HEK293 (cell line): ENCODE measurements at regions not wholly inside any gene's neighbourhood (a gene's known extent, or its start where the extent isn't known, plus 50 kb on each side); places are given as distances from the start of the nearest gene placed in this dataset.

Source experiments
- GLIS1 ChIP-seq: fragments of 450-650 bp; formaldehyde crosslinking; IDR thresholded peaks from 2 replicates; pipeline ENCODE4 v1.5.1; 2016; ENCODE audit warnings: missing biosample characterization, missing genetic modification characterization
- HOXD13 ChIP-seq: sonication (generic); formaldehyde crosslinking; IDR thresholded peaks from 2 replicates; pipeline ENCODE4 v1.8.0; 2022; ENCODE audit warnings: missing genetic modification reagents, borderline replicate concordance
- IKZF3 ChIP-seq: fragments of 450-650 bp; IDR thresholded peaks from 2 replicates; pipeline ENCODE4 v1.5.0; 2018; ENCODE audit warnings: missing biosample characterization, mild to moderate bottlenecking, missing genetic modification characterization, moderate library complexity
- MEIS1 ChIP-seq: sonication (generic); formaldehyde crosslinking; IDR thresholded peaks from 2 replicates; pipeline ENCODE4 v1.8.1; 2022; ENCODE audit warnings: missing genetic modification reagents, mild to moderate bottlenecking, borderline replicate concordance
- OVOL3 ChIP-seq: fragments of 450-650 bp; formaldehyde crosslinking; IDR thresholded peaks from 2 replicates; pipeline ENCODE4 v1.5.1; 2016; ENCODE audit warnings: missing biosample characterization, missing genetic modification characterization
- SP2 ChIP-seq: fragments of 450-650 bp; formaldehyde crosslinking; IDR thresholded peaks from 2 replicates; pipeline ENCODE4 v1.5.1; 2016; ENCODE audit warnings: missing biosample characterization, missing genetic modification characterization
- TRIM28 ChIP-seq: IDR thresholded peaks from 2 replicates; pipeline ENCODE4 v1.6.1; 2011; ENCODE audit warnings: low read length, control low read depth, borderline replicate concordance
- ZBTB7A ChIP-seq: fragments of 450-650 bp; formaldehyde crosslinking; IDR thresholded peaks from 2 replicates; pipeline ENCODE4 v1.5.1; 2016; ENCODE audit warnings: low read depth, missing biosample characterization, missing genetic modification characterization
- ZEB2 ChIP-seq: fragments of 450-650 bp; formaldehyde crosslinking; IDR thresholded peaks from 2 replicates; pipeline ENCODE4 v1.5.1; 2016; ENCODE audit warnings: missing biosample characterization, missing genetic modification characterization
- ZFP37 ChIP-seq: fragments of 450-650 bp; formaldehyde crosslinking; IDR thresholded peaks from 2 replicates; pipeline ENCODE4 v1.5.1; 2016; ENCODE audit warnings: missing biosample characterization, missing genetic modification characterization
- ZNF121 ChIP-seq: fragments of 450-650 bp; formaldehyde crosslinking; IDR thresholded peaks from 2 replicates; pipeline ENCODE4 v1.5.1; 2016; ENCODE audit warnings: missing biosample characterization, missing genetic modification characterization
- ZNF174 ChIP-seq: fragments of 450-650 bp; formaldehyde crosslinking; IDR thresholded peaks from 2 replicates; pipeline ENCODE4 v1.5.0; 2017; ENCODE audit warnings: missing biosample characterization, mild to moderate bottlenecking, missing genetic modification characterization
- ZNF175 ChIP-seq: fragments of 450-650 bp; formaldehyde crosslinking; IDR thresholded peaks from 2 replicates; pipeline ENCODE4 v1.5.1; 2016; ENCODE audit warnings: missing biosample characterization, missing genetic modification characterization
- ZNF19 ChIP-seq: fragments of 450-650 bp; formaldehyde crosslinking; IDR thresholded peaks from 2 replicates; pipeline ENCODE4; 2016; ENCODE audit warnings: missing biosample characterization, missing genetic modification characterization, low read depth
- ZNF202 ChIP-seq: fragments of 450-650 bp; formaldehyde crosslinking; IDR thresholded peaks from 2 replicates; pipeline ENCODE4 v1.5.1; 2016; ENCODE audit warnings: missing biosample characterization, missing genetic modification characterization, borderline replicate concordance
- ZNF23 ChIP-seq: fragments of 450-650 bp; formaldehyde crosslinking; IDR thresholded peaks from 2 replicates; pipeline ENCODE4 v1.5.1; 2016; ENCODE audit warnings: missing biosample characterization, missing genetic modification characterization, borderline replicate concordance
- ZNF324 ChIP-seq: fragments of 450-650 bp; formaldehyde crosslinking; IDR thresholded peaks from 2 replicates; pipeline ENCODE4 v1.5.1; 2016; ENCODE audit warnings: missing biosample characterization, missing genetic modification characterization
- ZNF37A ChIP-seq: fragments of 450-650 bp; IDR thresholded peaks from 2 replicates; pipeline ENCODE4 v1.5.1; 2018; ENCODE audit warnings: missing biosample characterization, missing genetic modification characterization
- ZNF416 ChIP-seq: fragments of 450-650 bp; formaldehyde crosslinking; IDR thresholded peaks from 2 replicates; pipeline ENCODE4 v1.5.1; 2016; ENCODE audit warnings: missing biosample characterization, missing genetic modification characterization
- ZNF426 ChIP-seq: fragments of 450-650 bp; formaldehyde crosslinking; IDR thresholded peaks from 2 replicates; pipeline ENCODE4 v1.5.1; 2017; ENCODE audit warnings: missing biosample characterization, missing genetic modification characterization, mild to moderate bottlenecking, inconsistent platforms, moderate library complexity
- ZNF433 ChIP-seq: fragments of 450-650 bp; formaldehyde crosslinking; IDR thresholded peaks from 2 replicates; pipeline ENCODE4 v1.5.1; 2016; ENCODE audit warnings: missing biosample characterization, missing genetic modification characterization, low read depth
- ZNF514 ChIP-seq: fragments of 450-650 bp; formaldehyde crosslinking; IDR thresholded peaks from 2 replicates; pipeline ENCODE4 v1.5.1; 2016; ENCODE audit warnings: missing biosample characterization, missing genetic modification characterization
- ZNF530 ChIP-seq: fragments of 450-650 bp; formaldehyde crosslinking; IDR thresholded peaks from 2 replicates; pipeline ENCODE4 v1.5.1; 2016; ENCODE audit warnings: low read depth, missing biosample characterization, missing genetic modification characterization
- ZNF544 ChIP-seq: fragments of 450-650 bp; formaldehyde crosslinking; IDR thresholded peaks from 2 replicates; pipeline ENCODE4 v1.5.0; 2017; ENCODE audit warnings: missing biosample characterization, missing genetic modification characterization
- ZNF555 ChIP-seq: fragments of 450-650 bp; formaldehyde crosslinking; conservative IDR thresholded peaks from 2 replicates; pipeline ENCODE4 v1.5.1; 2017; ENCODE audit warnings: missing biosample characterization, mild to moderate bottlenecking, missing genetic modification characterization, inconsistent platforms
- ZNF558 ChIP-seq: fragments of 450-650 bp; formaldehyde crosslinking; IDR thresholded peaks from 2 replicates; pipeline ENCODE4 v1.5.1; 2016; ENCODE audit warnings: missing biosample characterization, missing genetic modification characterization
- ZNF610 ChIP-seq: fragments of 450-650 bp; formaldehyde crosslinking; IDR thresholded peaks from 2 replicates; pipeline ENCODE4 v1.5.1; 2016; ENCODE audit warnings: missing biosample characterization, missing genetic modification characterization, borderline replicate concordance
- ZNF660 ChIP-seq: fragments of 450-650 bp; IDR thresholded peaks from 2 replicates; pipeline ENCODE4 v1.5.1; 2018; ENCODE audit warnings: missing biosample characterization, mild to moderate bottlenecking, missing genetic modification characterization
- ZNF747 ChIP-seq: fragments of 450-650 bp; formaldehyde crosslinking; IDR thresholded peaks from 2 replicates; pipeline ENCODE4 v1.5.1; 2016; ENCODE audit warnings: missing biosample characterization, missing genetic modification characterization
- ZNF777 ChIP-seq: fragments of 450-650 bp; formaldehyde crosslinking; IDR thresholded peaks from 2 replicates; pipeline ENCODE4 v1.5.1; 2017; ENCODE audit warnings: missing biosample characterization, missing genetic modification characterization, borderline replicate concordance
- ZNF830 ChIP-seq: fragments of 450-650 bp; IDR thresholded peaks from 2 replicates; pipeline ENCODE4 v1.5.0; 2018; ENCODE audit warnings: missing biosample characterization, missing genetic modification characterization, low read depth, mild to moderate bottlenecking, moderate library complexity
- ZNF837 ChIP-seq: fragments of 450-650 bp; formaldehyde crosslinking; IDR thresholded peaks from 2 replicates; pipeline ENCODE4 v1.5.1; 2016; ENCODE audit warnings: missing biosample characterization, missing genetic modification characterization
- ZSCAN16 ChIP-seq: fragments of 450-650 bp; formaldehyde crosslinking; IDR thresholded peaks from 2 replicates; pipeline ENCODE4 v1.5.1; 2016; ENCODE audit warnings: missing biosample characterization, missing genetic modification characterization
- TF ChIP-seq, protein P1 (sequence below): fragments of 450-650 bp; formaldehyde crosslinking; IDR thresholded peaks from 2 replicates; pipeline ENCODE4 v1.5.1; 2016; ENCODE audit warnings: missing biosample characterization, missing genetic modification characterization, low read depth
- TF ChIP-seq, protein P2 (sequence below): fragments of 450-650 bp; formaldehyde crosslinking; optimal IDR thresholded peaks from 2 replicates; pipeline ENCODE3; 2016; ENCODE audit warnings: missing biosample characterization, mild to moderate bottlenecking, missing genetic modification characterization
- TF ChIP-seq, protein P3 (sequence below): fragments of 450-650 bp; formaldehyde crosslinking; IDR thresholded peaks from 2 replicates; pipeline ENCODE4 v1.5.1; 2017; ENCODE audit warnings: missing biosample characterization, missing genetic modification characterization
- TF ChIP-seq, protein P4 (sequence below): fragments of 450-650 bp; formaldehyde crosslinking; IDR thresholded peaks from 2 replicates; pipeline ENCODE4 v1.5.1; 2017; ENCODE audit warnings: missing biosample characterization, missing genetic modification characterization

DNA sequence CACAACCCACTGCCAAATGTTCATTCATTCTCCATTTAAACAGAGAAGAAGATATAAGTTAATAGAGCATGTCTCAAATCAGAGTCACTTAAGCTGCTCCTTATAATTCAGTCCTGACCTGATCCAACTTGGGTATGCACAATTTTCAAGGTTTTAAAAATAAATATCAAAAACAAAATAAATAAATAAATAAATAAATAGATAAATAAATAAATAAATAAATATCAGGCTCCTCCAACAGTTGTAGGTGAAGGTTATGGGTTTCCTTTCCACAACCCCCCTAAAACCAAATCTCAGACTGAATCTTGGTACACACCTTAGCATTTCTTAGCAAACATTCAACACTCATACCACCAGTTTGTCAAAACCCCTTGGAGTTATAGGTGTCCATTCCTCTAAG is 204.4 kb downstream of the PARM1 start (continued):
- TF ChIP-seq, protein P1, sequence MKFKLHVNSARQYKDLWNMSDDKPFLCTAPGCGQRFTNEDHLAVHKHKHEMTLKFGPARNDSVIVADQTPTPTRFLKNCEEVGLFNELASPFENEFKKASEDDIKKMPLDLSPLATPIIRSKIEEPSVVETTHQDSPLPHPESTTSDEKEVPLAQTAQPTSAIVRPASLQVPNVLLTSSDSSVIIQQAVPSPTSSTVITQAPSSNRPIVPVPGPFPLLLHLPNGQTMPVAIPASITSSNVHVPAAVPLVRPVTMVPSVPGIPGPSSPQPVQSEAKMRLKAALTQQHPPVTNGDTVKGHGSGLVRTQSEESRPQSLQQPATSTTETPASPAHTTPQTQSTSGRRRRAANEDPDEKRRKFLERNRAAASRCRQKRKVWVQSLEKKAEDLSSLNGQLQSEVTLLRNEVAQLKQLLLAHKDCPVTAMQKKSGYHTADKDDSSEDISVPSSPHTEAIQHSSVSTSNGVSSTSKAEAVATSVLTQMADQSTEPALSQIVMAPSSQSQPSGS (tag by site-specific recombination): no peak
- TF ChIP-seq ZNF558 (tag by site-specific recombination): no peak
- TF ChIP-seq ZNF530 (tag by site-specific recombination): no peak
- no peak for TF ChIP-seq TRIM28
- no peak for TF ChIP-seq ZNF324 (tag by site-specific recombination)
- no peak for TF ChIP-seq ZSCAN16 (tag by site-specific recombination)
- TF ChIP-seq ZNF121 (tag by site-specific recombination): no peak
- TF ChIP-seq ZNF202: no peak
- no peak for TF ChIP-seq ZNF610
- peak; percentile 49 for TF ChIP-seq ZNF555 (tag by site-specific recombination)
- TF ChIP-seq, protein P2, sequence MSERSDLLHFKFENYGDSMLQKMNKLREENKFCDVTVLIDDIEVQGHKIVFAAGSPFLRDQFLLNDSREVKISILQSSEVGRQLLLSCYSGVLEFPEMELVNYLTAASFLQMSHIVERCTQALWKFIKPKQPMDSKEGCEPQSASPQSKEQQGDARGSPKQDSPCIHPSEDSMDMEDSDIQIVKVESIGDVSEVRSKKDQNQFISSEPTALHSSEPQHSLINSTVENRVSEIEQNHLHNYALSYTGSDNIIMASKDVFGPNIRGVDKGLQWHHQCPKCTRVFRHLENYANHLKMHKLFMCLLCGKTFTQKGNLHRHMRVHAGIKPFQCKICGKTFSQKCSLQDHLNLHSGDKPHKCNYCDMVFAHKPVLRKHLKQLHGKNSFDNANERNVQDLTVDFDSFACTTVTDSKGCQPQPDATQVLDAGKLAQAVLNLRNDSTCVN: no peak
- no peak for TF ChIP-seq GLIS1 (tag by site-specific recombination)
- TF ChIP-seq ZNF514 (tag by site-specific recombination): no peak
- no peak for TF ChIP-seq ZNF174 (tag by site-specific recombination)
- TF ChIP-seq ZNF837 (tag by site-specific recombination): no peak
- no peak for TF ChIP-seq ZEB2 (tag by site-specific recombination)
- TF ChIP-seq ZNF416: no peak
- TF ChIP-seq ZNF175: no peak
- TF ChIP-seq IKZF3 (tag by site-specific recombination): no peak
- TF ChIP-seq OVOL3 (tag by site-specific recombination): no peak
- TF ChIP-seq ZNF544 (tag by site-specific recombination): no peak
- no peak for TF ChIP-seq ZNF433 (tag by site-specific recombination)
- TF ChIP-seq ZFP37 (tag by site-specific recombination): no peak
- TF ChIP-seq ZNF37A (tag by site-specific recombination): no peak
- TF ChIP-seq, protein P3, sequence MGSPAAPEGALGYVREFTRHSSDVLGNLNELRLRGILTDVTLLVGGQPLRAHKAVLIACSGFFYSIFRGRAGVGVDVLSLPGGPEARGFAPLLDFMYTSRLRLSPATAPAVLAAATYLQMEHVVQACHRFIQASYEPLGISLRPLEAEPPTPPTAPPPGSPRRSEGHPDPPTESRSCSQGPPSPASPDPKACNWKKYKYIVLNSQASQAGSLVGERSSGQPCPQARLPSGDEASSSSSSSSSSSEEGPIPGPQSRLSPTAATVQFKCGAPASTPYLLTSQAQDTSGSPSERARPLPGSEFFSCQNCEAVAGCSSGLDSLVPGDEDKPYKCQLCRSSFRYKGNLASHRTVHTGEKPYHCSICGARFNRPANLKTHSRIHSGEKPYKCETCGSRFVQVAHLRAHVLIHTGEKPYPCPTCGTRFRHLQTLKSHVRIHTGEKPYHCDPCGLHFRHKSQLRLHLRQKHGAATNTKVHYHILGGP (tag by site-specific recombination): no peak
- TF ChIP-seq ZNF23: no peak
- no peak for TF ChIP-seq ZNF777 (tag by site-specific recombination)
- no peak for TF ChIP-seq SP2 (tag by site-specific recombination)
- no peak for TF ChIP-seq ZNF660 (tag by site-specific recombination)
- TF ChIP-seq, protein P4, sequence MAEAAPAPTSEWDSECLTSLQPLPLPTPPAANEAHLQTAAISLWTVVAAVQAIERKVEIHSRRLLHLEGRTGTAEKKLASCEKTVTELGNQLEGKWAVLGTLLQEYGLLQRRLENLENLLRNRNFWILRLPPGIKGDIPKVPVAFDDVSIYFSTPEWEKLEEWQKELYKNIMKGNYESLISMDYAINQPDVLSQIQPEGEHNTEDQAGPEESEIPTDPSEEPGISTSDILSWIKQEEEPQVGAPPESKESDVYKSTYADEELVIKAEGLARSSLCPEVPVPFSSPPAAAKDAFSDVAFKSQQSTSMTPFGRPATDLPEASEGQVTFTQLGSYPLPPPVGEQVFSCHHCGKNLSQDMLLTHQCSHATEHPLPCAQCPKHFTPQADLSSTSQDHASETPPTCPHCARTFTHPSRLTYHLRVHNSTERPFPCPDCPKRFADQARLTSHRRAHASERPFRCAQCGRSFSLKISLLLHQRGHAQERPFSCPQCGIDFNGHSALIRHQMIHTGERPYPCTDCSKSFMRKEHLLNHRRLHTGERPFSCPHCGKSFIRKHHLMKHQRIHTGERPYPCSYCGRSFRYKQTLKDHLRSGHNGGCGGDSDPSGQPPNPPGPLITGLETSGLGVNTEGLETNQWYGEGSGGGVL (tag by site-specific recombination): no peak
- TF ChIP-seq ZNF830: no peak
- peak; percentile 56 for TF ChIP-seq ZNF426 (tag by site-specific recombination)
- TF ChIP-seq ZNF19 (tag by site-specific recombination): no peak
- TF ChIP-seq MEIS1 (CRISPR knock-in tag): no peak
- TF ChIP-seq ZNF747: no peak
- no peak for TF ChIP-seq HOXD13 (CRISPR knock-in tag)
- no peak for TF ChIP-seq ZBTB7A
